ENCODE measurements at regions not wholly inside any gene's neighbourhood (a gene's known extent, or its start where the extent isn't known, plus 50 kb on each side); places are given as distances from the start of the nearest gene placed in this dataset.

GRCh38 chr5:94009161-94009560, 267.8 kb upstream of the POU5F2 start:
- ChIA-PET POLR2A (ENCODE audit: low non-redundant PET) (no interaction called here), CTCF (no interaction called here)
- Histone ChIP-seq H3K4me1 (ENCODE audit: insufficient read depth, low read length, poor library complexity, severe bottlenecking) (no peaks in the 10 kb centered on the region), H3K9me3 (ENCODE audit: low read depth, low read length, poor library complexity, severe bottlenecking) (no peaks in the 10 kb centered on the region), H3K4me3 (ENCODE audit: low read depth, low read length, poor library complexity, severe bottlenecking) (no peak overlapping the region), H3K27me3 (replicated peaks; ENCODE audit: insufficient read depth, low read depth, low read length, poor library complexity) (no peaks in the 10 kb centered on the region), H3K27ac (ENCODE audit: low read depth, low read length, poor library complexity, severe bottlenecking) (no peak overlapping the region), H3K36me3 (ENCODE audit: insufficient read depth, low read length, poor library complexity, severe bottlenecking) (no peaks in the 10 kb centered on the region)
- intact Hi-C loops (cut with micrococcal nuclease; ENCODE audit: unreplicated experiment), result no loop called here
- TF ChIP-seq EZH2 (IDR thresholded peaks at IDR 0.05; ENCODE audit: borderline replicate concordance, low read depth, low read length, poor library complexity, severe bottlenecking) (no peak), CTCF (conservative IDR thresholded peaks at IDR 0.05; ENCODE audit: low read depth, low read length) (no peak)
- no TSS peak for BruUV-seq (replicated peaks)
- DNase-seq (ENCODE audit: low spot score), result no peak

- H3K27ac ChIP-seq (ENCODE audit: low read depth, low read length, poor library complexity, severe bottlenecking), result no peak overlapping the region
- intact Hi-C loops (cut with micrococcal nuclease; ENCODE audit: unreplicated experiment), result no loop called here
- DNase-seq (ENCODE audit: low spot score), result no peak
- H3K36me3 ChIP-seq (ENCODE audit: insufficient read depth, low read length, poor library complexity, severe bottlenecking), result no peaks in the 10 kb centered on the region
- no peaks in the 10 kb centered on the region for H3K4me1 ChIP-seq (ENCODE audit: insufficient read depth, low read length, poor library complexity, severe bottlenecking)
- peaks cover 7% of the 10 kb centered on the region for H3K9me3 ChIP-seq (ENCODE audit: low read depth, low read length, poor library complexity, severe bottlenecking)
- ChIA-PET POLR2A (ENCODE audit: low non-redundant PET) (no interaction called here), CTCF (no interaction called here)
- TF ChIP-seq CTCF (conservative IDR thresholded peaks at IDR 0.05; ENCODE audit: low read depth, low read length), result no peak
- TF ChIP-seq EZH2 (IDR thresholded peaks at IDR 0.05; ENCODE audit: borderline replicate concordance, low read depth, low read length, poor library complexity, severe bottlenecking), result no peak
- H3K27me3 ChIP-seq (replicated peaks; ENCODE audit: insufficient read depth, low read depth, low read length, poor library complexity), result no peaks in the 10 kb centered on the region
- H3K4me3 ChIP-seq (ENCODE audit: low read depth, low read length, poor library complexity, severe bottlenecking), result no peak overlapping the region
- no TSS peak for BruUV-seq (replicated peaks)
These were observed 257.6 kb upstream of the POU5F2 start for GRCh38 chr5:93998951-93999455.

- peaks cover 7% of the 10 kb centered on the region for H3K9me3 ChIP-seq (ENCODE audit: low read depth, low read length, poor library complexity, severe bottlenecking)
- intact Hi-C loops (cut with micrococcal nuclease; ENCODE audit: unreplicated experiment), result no loop called here
- BruUV-seq (replicated peaks), result no TSS peak
- TF ChIP-seq CTCF (conservative IDR thresholded peaks at IDR 0.05; ENCODE audit: low read depth, low read length) (no peak), EZH2 (IDR thresholded peaks at IDR 0.05; ENCODE audit: borderline replicate concordance, low read depth, low read length, poor library complexity, severe bottlenecking) (no peak)
- no peaks in the 10 kb centered on the region for H3K36me3 ChIP-seq (ENCODE audit: insufficient read depth, low read length, poor library complexity, severe bottlenecking)
- H3K27ac ChIP-seq (ENCODE audit: low read depth, low read length, poor library complexity, severe bottlenecking), result no peak overlapping the region
- no peaks in the 10 kb centered on the region for H3K4me1 ChIP-seq (ENCODE audit: insufficient read depth, low read length, poor library complexity, severe bottlenecking)
- H3K27me3 ChIP-seq (replicated peaks; ENCODE audit: insufficient read depth, low read depth, low read length, poor library complexity), result no peaks in the 10 kb centered on the region
- DNase-seq (ENCODE audit: low spot score), result no peak
- CTCF ChIA-PET, result no interaction called here
- POLR2A ChIA-PET (ENCODE audit: low non-redundant PET), result no interaction called here
- H3K4me3 ChIP-seq (ENCODE audit: low read depth, low read length, poor library complexity, severe bottlenecking), result no peak overlapping the region
These were observed 256.2 kb upstream of the POU5F2 start for GRCh38 chr5:93997562-93997961.

Data from A673 (cell line).